H9 (cell line): ENCODE measurements at regions not wholly inside any gene's neighbourhood (a gene's known extent, or its start where the extent isn't known, plus 50 kb on each side); places are given as distances from the start of the nearest gene placed in this dataset.

Experiments
- DNase-seq: peaks from one replicate; pipeline ENCODE4 v3.0.0-alpha.2; 2017
- H2AFZ ChIP-seq: one replicate; pipeline ENCODE4 v1.6.1; 2013; ENCODE audit warnings: mild to moderate bottlenecking, low read length, control low read depth, moderate library complexity
- H2AK5ac ChIP-seq: 2 replicates; pipeline ENCODE4 v1.6.1; 2013; ENCODE audit warnings: low read length, control low read depth, mixed read lengths; ENCODE audit not compliant: insufficient read length
- H2BK120ac ChIP-seq: one replicate; pipeline ENCODE4 v1.6.1; 2013; ENCODE audit warnings: low read depth, mild to moderate bottlenecking, low read length, control low read depth, inconsistent platforms; ENCODE audit not compliant: poor library complexity, severe bottlenecking
- H2BK12ac ChIP-seq: 2 replicates; pipeline ENCODE4 v1.6.1; 2013; ENCODE audit warnings: low read length, control low read depth, mixed read lengths, low read depth; ENCODE audit not compliant: insufficient read length
- H2BK15ac ChIP-seq: 2 replicates; pipeline ENCODE4 v1.6.1; 2013; ENCODE audit warnings: low read depth, low read length, control low read depth
- H2BK20ac ChIP-seq: one replicate; pipeline ENCODE4 v1.6.1; 2013; ENCODE audit warnings: low read depth, mild to moderate bottlenecking, low read length, control low read depth, inconsistent platforms; ENCODE audit not compliant: poor library complexity, severe bottlenecking
- H2BK5ac ChIP-seq: 2 replicates; pipeline ENCODE4 v1.6.1; 2013; ENCODE audit warnings: low read length, control low read depth, mixed read lengths; ENCODE audit not compliant: insufficient read length
- H3K14ac ChIP-seq: 2 replicates; pipeline ENCODE4 v1.6.1; 2013; ENCODE audit warnings: low read length, control low read depth; ENCODE audit not compliant: insufficient read depth
- H3K18ac ChIP-seq: 2 replicates; pipeline ENCODE4 v1.6.1; 2013; ENCODE audit warnings: low read depth, mild to moderate bottlenecking, mixed read lengths, low read length, control low read depth; ENCODE audit not compliant: insufficient read length
- H3K23ac ChIP-seq: 2 replicates; pipeline ENCODE4 v1.6.1; 2013; ENCODE audit warnings: low read length, control low read depth, mixed read lengths, low read depth; ENCODE audit not compliant: insufficient read length
- H3K23me2 ChIP-seq: 2 replicates; pipeline ENCODE4 v1.6.1; 2013; ENCODE audit warnings: low read depth, mild to moderate bottlenecking, mixed read lengths, low read length, control low read depth; ENCODE audit not compliant: insufficient read length, poor library complexity, severe bottlenecking
- H3K27ac ChIP-seq: 2 replicates; pipeline ENCODE4 v1.5.1; 2013; ENCODE audit warnings: low read length, control low read depth, mixed read lengths, low read depth; ENCODE audit not compliant: insufficient read length
- H3K27me3 ChIP-seq: 2 replicates; pipeline ENCODE4 v1.6.1; 2013; ENCODE audit warnings: low read length, control low read depth, inconsistent platforms; ENCODE audit not compliant: insufficient read depth
- H3K4ac ChIP-seq: 2 replicates; pipeline ENCODE4 v1.6.1; 2013; ENCODE audit warnings: low read depth, mild to moderate bottlenecking, control low read depth, inconsistent platforms, low read length, moderate library complexity
- H3K4me1 ChIP-seq: 2 replicates; pipeline ENCODE4 v1.6.1; 2013; ENCODE audit warnings: low read length, control low read depth, inconsistent platforms; ENCODE audit not compliant: insufficient read depth
- H3K4me2 ChIP-seq: 2 replicates; pipeline ENCODE4 v1.6.1; 2013; ENCODE audit warnings: low read length, control low read depth, mixed read lengths; ENCODE audit not compliant: insufficient read length, insufficient read depth
- H3K56ac ChIP-seq: 2 replicates; pipeline ENCODE4 v1.6.1; 2013; ENCODE audit warnings: low read depth, mild to moderate bottlenecking, mixed read lengths, low read length, control low read depth; ENCODE audit not compliant: insufficient read length
- H3K79me1 ChIP-seq: 2 replicates; pipeline ENCODE4 v1.6.1; 2013; ENCODE audit warnings: low read depth, mild to moderate bottlenecking, moderate library complexity, low read length, control low read depth, inconsistent platforms; ENCODE audit not compliant: insufficient read depth, poor library complexity, severe bottlenecking
- H3K79me2 ChIP-seq: 2 replicates; pipeline ENCODE4 v1.6.1; 2013; ENCODE audit warnings: low read length, control low read depth, inconsistent platforms; ENCODE audit not compliant: insufficient read depth
- H3K9ac ChIP-seq: 2 replicates; pipeline ENCODE4 v1.6.1; 2013; ENCODE audit warnings: low read length, control low read depth, mixed read lengths; ENCODE audit not compliant: insufficient read length; ENCODE audit errors: extremely low read depth
- H3K9me3 ChIP-seq: one replicate; pipeline ENCODE4 v1.6.1; 2013; ENCODE audit warnings: low read depth, low read length, inconsistent platforms; ENCODE audit not compliant: control insufficient read depth
- H3T11ph ChIP-seq: one replicate; pipeline ENCODE4 v1.6.1; 2013; ENCODE audit warnings: mild to moderate bottlenecking, low read length, control low read depth, inconsistent platforms
- H4K20me1 ChIP-seq: one replicate; pipeline ENCODE4 v1.6.1; 2013; ENCODE audit not compliant: control insufficient read depth, insufficient read length, insufficient read depth
- H4K5ac ChIP-seq: 2 replicates; pipeline ENCODE4 v1.6.1; 2013; ENCODE audit warnings: low read depth, mild to moderate bottlenecking, mixed read lengths, low read length, control low read depth; ENCODE audit not compliant: insufficient read length
- H4K8ac ChIP-seq: replicated peaks from 2 replicates; pipeline ENCODE4 v1.6.1; 2013; ENCODE audit warnings: low read length, control low read depth, mixed read lengths, low read depth; ENCODE audit not compliant: insufficient read length
- H4K91ac ChIP-seq: 2 replicates; pipeline ENCODE4 v1.6.1; 2013; ENCODE audit warnings: low read depth, mild to moderate bottlenecking, moderate library complexity, mixed read lengths, low read length, control low read depth; ENCODE audit not compliant: insufficient read length
- H3K27ac Mint-ChIP-seq, 3 experiments: 2 replicates in 2 of 3; 3 replicates in 1 of 3; pipeline ENCODE4 v1.8.0; 2020 to 2021; ENCODE audit warnings: mixed read lengths in 3 of 3, mild to moderate bottlenecking in 1 of 3, moderate library complexity in 1 of 3
- H3K27me3 Mint-ChIP-seq: 2 replicates; pipeline ENCODE4 v1.8.0; 2021; ENCODE audit warnings: low read depth, mild to moderate bottlenecking, moderate library complexity, mixed read lengths
- H3K36me3 Mint-ChIP-seq, 3 experiments: 2 replicates in 2 of 3; 3 replicates in 1 of 3; pipeline ENCODE4 v1.8.0; 2020 to 2021; ENCODE audit warnings: low read depth in 3 of 3, mixed read lengths in 3 of 3; ENCODE audit not compliant: insufficient read depth in 1 of 3
- H3K4me1 Mint-ChIP-seq, 2 experiments: 2 replicates each; pipeline ENCODE4 v1.8.0; 2020; ENCODE audit warnings: mixed read lengths in 2 of 2
- H3K4me3 Mint-ChIP-seq, 2 experiments: 2 replicates in 1 of 2; 3 replicates in 1 of 2; pipeline ENCODE4 v1.8.0; 2020 to 2021; ENCODE audit warnings: mild to moderate bottlenecking in 2 of 2, mixed read lengths in 2 of 2, moderate library complexity in 1 of 2
- H3K9me3 Mint-ChIP-seq, 2 experiments: 2 replicates in 1 of 2; 3 replicates in 1 of 2; pipeline ENCODE4 v1.8.0; 2020; ENCODE audit warnings: mild to moderate bottlenecking in 2 of 2, mixed read lengths in 2 of 2, moderate library complexity in 1 of 2
- CTCF ChIP-seq: fragments of 200-600 bp; sonication (generic); conservative IDR thresholded peaks from 3 replicates; pipeline ENCODE4 v1.8.0; 2021; ENCODE audit warnings: antibody characterized with exemption, mild to moderate bottlenecking
- WGBS: extraction: QIAGEN DNeasy Blood & Tissue Kit; methylation state at CpG from one replicate; pipeline ENCODE4 v1.1.7; 2013; ENCODE audit warnings: missing lambda C conversion rate, low lambda C conversion rate, mixed read lengths; ENCODE audit not compliant: insufficient read length; ENCODE audit errors: extremely low coverage; 5-methylcytosine and 5-hydroxymethylcytosine counted together

- Histone ChIP-seq H2BK5ac (no peak overlapping the region), H2BK12ac (no peak overlapping the region), H3K9me3 (no peaks in the 10 kb centered on the region), H3K4me2 (no peak overlapping the region), H4K91ac (no peak overlapping the region), H3K14ac (no peak overlapping the region), H3T11ph (no peak overlapping the region), H4K8ac (no peak overlapping the region), H3K23me2 (no peaks in the 10 kb centered on the region), H2BK15ac (no peak overlapping the region), H3K27ac (no peak overlapping the region), H3K79me2 (peaks cover 29% of the 10 kb centered on the region; the same call in 1 of the 2 replicates), H4K20me1 (no peaks in the 10 kb centered on the region), H2AFZ (no peak overlapping the region), H3K9ac (no peak overlapping the region), H2BK20ac (no peak overlapping the region), H2BK120ac (no peak overlapping the region), H3K23ac (no peak overlapping the region), H3K79me1 (no peaks in the 10 kb centered on the region), H3K56ac (no peak overlapping the region), H3K4ac (no peak overlapping the region), H3K18ac (no peak overlapping the region), H3K27me3 (no peaks in the 10 kb centered on the region), H2AK5ac (no peak overlapping the region), H4K5ac (no peak overlapping the region), H3K4me1 (no peaks in the 10 kb centered on the region; the same call in 1 of the 2 replicates)
- Mint-ChIP-seq H3K9me3 (peaks cover 33 to 56% of the 10 kb centered on the region in 2 experiments), H3K27me3 (no peaks in the 10 kb centered on the region), H3K4me1 (peaks cover 23 to 28% of the 10 kb centered on the region in 2 experiments), H3K36me3 (peaks cover 16 to 29% (median 17%) of the 10 kb centered on the region in 3 experiments), H3K4me3 (no peak overlapping the region), H3K27ac (no peak overlapping the region; a peak in 1 of 7 replicates)
- TF ChIP-seq CTCF: no peak
- no CpG with 5 or more reads among the region's 6 CpGs for WGBS
- DNase-seq: no peak
These were observed 82.7 kb upstream of the GPM6B start for GRCh38 chrX:13899607-13900006.
